ENCODE measurements at regions not wholly inside any gene's neighbourhood (a gene's known extent, or its start where the extent isn't known, plus 50 kb on each side); places are given as distances from the start of the nearest gene placed in this dataset.
A peak's percentile ranks its signal among the peaks of the same experiment; 100 is the strongest.
"Not testable (repeated sequence)": the region's sequence is repeated elsewhere in the genome, so short reads cannot be mapped to it uniquely, and the experiment has no call there.

DNA sequence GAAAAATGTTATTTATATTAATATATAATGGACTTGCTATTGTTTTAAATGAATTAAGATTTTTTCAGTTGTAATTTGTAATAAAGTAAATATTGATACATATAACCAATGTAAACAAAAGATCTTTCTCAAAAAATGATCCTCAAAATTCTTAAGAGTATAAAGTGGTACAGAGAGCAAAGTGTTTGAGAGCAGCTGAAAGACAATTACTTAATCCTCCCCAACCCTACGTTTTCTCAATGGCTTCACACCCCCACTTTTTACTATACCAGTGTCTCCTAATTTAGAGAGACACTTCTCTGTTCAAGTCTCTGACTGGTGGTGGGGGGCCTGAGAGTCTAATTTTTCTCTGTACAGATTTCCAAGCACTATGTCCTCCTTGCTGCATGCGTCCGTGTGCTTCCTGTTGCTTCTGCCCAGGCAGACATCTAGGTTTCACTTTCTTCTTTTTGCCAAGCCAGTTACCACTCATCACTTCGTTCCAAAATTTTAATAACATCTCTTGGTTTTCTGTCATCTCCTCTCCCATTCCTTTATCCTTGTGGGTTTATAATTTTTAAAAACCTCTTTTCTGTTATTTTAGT, 276.3 kb upstream of the DNAJC19 start:
- peak overlapping the region; percentile 62 for H3K27ac Mint-ChIP-seq
- ATAC-seq: no peak
- peaks cover 3% of the 10 kb centered on the region for H3K4me1 Mint-ChIP-seq (ENCODE audit: low read depth)
- H3K4me3 Mint-ChIP-seq: peak overlapping the region; percentile 63
- POLR2A ChIA-PET: no interaction called here
- no peaks in the 10 kb centered on the region for H3K27me3 Mint-ChIP-seq (ENCODE audit: low read depth)
- H3K36me3 Mint-ChIP-seq (ENCODE audit: low read depth): no peaks in the 10 kb centered on the region
- no peak for DNase-seq
- H3K9me3 Mint-ChIP-seq (ENCODE audit: insufficient read depth): no peaks in the 10 kb centered on the region
- CTCF ChIA-PET: no interaction called here

DNA sequence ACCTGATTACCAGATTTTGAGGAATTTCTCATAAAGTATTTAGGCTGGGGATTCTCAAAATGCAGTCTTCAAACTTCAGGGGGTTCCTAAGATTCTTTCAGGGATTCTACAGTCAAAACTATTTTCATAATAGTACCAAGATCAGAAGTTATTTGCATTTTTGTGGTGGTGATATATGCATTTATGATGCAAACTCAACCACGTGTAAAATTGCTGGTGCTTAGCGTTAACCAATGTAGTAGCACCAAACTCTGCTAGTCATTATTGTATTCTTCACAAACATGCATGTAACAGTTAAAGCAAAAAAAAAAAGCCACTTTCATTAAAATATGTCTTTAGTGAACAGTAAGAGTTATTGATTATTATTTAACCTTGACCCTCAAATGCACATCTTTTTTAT, 274.9 kb upstream of the DNAJC19 start:
- Mint-ChIP-seq H3K27ac (no peak overlapping the region), H3K36me3 (ENCODE audit: low read depth) (no peaks in the 10 kb centered on the region), H3K27me3 (ENCODE audit: low read depth) (no peaks in the 10 kb centered on the region), H3K9me3 (ENCODE audit: insufficient read depth) (no peaks in the 10 kb centered on the region), H3K4me3 (no peak overlapping the region), H3K4me1 (ENCODE audit: low read depth) (peaks cover 3% of the 10 kb centered on the region)
- CTCF ChIA-PET: no interaction called here
- ATAC-seq (no peak), DNase-seq (no peak)
- POLR2A ChIA-PET: no interaction called here

DNA sequence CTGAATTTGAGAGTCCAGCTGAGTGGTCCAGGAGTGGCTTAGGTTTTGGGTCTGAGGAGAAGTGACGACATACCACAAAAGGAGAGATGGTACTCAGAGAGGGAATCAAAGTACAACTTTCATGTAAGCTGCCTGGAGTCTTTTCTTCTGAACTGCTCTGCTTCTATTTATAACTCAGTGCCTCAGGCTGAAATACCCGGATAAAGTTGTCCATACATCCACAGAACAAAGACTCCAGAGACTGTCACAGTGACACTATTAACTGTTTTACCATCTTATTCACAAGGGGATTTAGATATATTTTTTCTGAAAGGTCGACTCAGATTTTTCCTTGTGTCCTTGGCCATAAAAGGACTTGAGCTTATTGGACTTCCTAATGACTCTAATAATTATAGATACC, 264.3 kb upstream of the DNAJC19 start:
- Mint-ChIP-seq H3K27ac (no peak overlapping the region), H3K27me3 (ENCODE audit: low read depth) (peaks cover 2% of the 10 kb centered on the region), H3K36me3 (ENCODE audit: low read depth) (no peaks in the 10 kb centered on the region), H3K4me3 (no peak overlapping the region), H3K9me3 (ENCODE audit: insufficient read depth) (no peaks in the 10 kb centered on the region), H3K4me1 (ENCODE audit: low read depth) (no peaks in the 10 kb centered on the region)
- ChIA-PET POLR2A (no interaction called here), CTCF (interaction anchor here (1.0 kb wide), 1 partner anchor 14 kb away, joined by 3 read pairs; no protein-coding TSS in a partner anchor)
- ATAC-seq (no peak), DNase-seq (no peak)

DNA sequence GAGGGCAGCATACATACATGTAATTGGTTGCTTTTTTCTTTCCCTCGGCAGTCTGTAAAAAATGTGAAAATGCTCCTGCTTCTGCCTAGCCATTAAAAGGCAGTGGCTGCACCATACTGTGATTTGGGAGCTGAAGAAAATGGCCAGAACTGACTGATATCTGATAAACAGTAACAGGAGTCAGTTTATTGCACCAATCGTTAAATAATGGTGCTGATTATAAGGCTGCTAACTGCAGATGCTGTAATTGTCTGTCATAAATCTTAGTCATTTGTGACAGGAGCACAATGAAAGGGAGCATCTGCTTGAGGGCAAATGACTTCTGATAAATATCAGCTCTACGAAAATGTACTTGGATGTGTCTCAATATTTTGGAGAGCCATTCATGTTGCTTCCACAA, 263.1 kb upstream of the DNAJC19 start:
- ChIA-PET CTCF (no interaction called here), POLR2A (no interaction called here)
- DNase-seq: no peak
- Mint-ChIP-seq H3K9me3 (ENCODE audit: insufficient read depth) (no peaks in the 10 kb centered on the region), H3K4me1 (ENCODE audit: low read depth) (no peaks in the 10 kb centered on the region), H3K4me3 (no peak overlapping the region), H3K36me3 (ENCODE audit: low read depth) (no peaks in the 10 kb centered on the region), H3K27me3 (ENCODE audit: low read depth) (peaks cover 2% of the 10 kb centered on the region), H3K27ac (no peak overlapping the region)
- ATAC-seq: no peak

DNA sequence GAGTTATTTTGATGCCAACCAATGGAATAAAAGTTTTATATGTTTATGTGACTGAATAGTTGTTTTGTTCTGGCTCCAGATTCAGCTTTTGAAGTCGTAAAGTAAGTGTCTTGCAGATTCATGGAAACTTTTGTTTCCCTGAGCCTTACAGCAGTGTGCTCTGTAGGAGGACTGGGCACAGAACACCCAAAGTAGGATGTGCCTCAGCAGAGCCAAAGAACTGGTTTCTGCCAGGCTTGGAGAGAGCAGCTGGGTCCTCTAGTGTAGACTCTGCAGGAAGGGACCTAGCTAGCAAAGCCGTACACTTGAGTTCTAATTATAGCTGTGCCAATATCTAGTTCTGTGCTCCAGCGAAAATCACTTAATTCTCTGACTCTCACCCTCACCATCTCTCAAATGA, 261.2 kb upstream of the DNAJC19 start:
- H3K9me3 Mint-ChIP-seq (ENCODE audit: insufficient read depth): no peaks in the 10 kb centered on the region
- H3K4me1 Mint-ChIP-seq (ENCODE audit: low read depth): no peaks in the 10 kb centered on the region
- no peak for ATAC-seq
- no peak for DNase-seq
- no peak overlapping the region for H3K27ac Mint-ChIP-seq
- H3K36me3 Mint-ChIP-seq (ENCODE audit: low read depth): no peaks in the 10 kb centered on the region
- CTCF ChIA-PET: no interaction called here
- POLR2A ChIA-PET: no interaction called here
- no peak overlapping the region for H3K4me3 Mint-ChIP-seq
- peaks cover 2% of the 10 kb centered on the region for H3K27me3 Mint-ChIP-seq (ENCODE audit: low read depth)

DNA sequence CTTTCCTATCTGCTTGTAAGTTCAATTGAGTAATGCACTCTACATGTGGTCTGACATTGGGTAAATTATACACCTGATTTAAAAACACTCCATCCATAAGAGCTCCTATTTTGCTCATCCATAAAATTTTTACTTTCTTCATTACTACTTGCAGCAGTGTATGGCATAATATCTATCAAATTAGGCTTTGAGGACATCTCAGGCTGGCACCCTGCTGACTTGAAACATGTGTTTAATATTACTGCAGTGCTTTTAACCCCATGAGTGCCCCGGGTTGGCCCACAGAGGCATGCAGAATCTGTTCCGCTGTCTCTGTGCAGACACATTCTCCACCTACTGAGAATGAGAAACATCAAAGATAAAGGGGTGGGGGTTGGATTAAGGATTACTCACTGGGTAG, 249.9 kb upstream of the DNAJC19 start:
- Mint-ChIP-seq H3K27me3 (ENCODE audit: low read depth) (no peaks in the 10 kb centered on the region), H3K4me1 (ENCODE audit: low read depth) (no peaks in the 10 kb centered on the region), H3K27ac (no peak overlapping the region), H3K4me3 (no peak overlapping the region), H3K36me3 (ENCODE audit: low read depth) (no peaks in the 10 kb centered on the region), H3K9me3 (ENCODE audit: insufficient read depth) (no peaks in the 10 kb centered on the region)
- CTCF ChIA-PET: no interaction called here
- ATAC-seq: no peak
- DNase-seq: no peak
- POLR2A ChIA-PET: no interaction called here

DNA sequence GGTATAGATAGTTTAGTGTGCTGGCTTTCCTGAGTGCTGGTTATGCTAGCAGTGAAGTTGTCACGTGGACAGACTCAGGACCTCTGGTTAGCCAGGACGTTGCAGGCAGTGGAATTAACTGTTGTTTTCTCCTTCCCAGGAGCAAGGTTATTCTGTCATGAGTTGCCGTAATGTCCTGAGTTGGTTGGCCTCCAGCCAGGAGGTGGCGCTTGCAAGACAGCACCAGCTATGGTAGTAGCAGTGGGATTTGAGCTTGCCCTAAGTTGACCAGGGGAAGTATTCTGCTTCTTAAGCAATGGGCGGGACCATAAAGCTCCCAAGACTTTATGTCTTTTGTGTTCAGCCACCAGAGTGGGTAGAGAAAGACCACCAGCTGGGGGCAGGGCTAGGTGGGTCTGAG, 240.7 kb upstream of the DNAJC19 start:
- no peak overlapping the region for H3K4me3 Mint-ChIP-seq
- no peak overlapping the region for H3K27ac Mint-ChIP-seq
- ChIA-PET CTCF (no interaction called here), POLR2A (no interaction called here)
- DNase-seq (no peak), ATAC-seq (no peak)
- H3K9me3 Mint-ChIP-seq (ENCODE audit: insufficient read depth): no peaks in the 10 kb centered on the region
- no peaks in the 10 kb centered on the region for H3K36me3 Mint-ChIP-seq (ENCODE audit: low read depth)
- H3K4me1 Mint-ChIP-seq (ENCODE audit: low read depth): no peaks in the 10 kb centered on the region
- no peaks in the 10 kb centered on the region for H3K27me3 Mint-ChIP-seq (ENCODE audit: low read depth)

DNA sequence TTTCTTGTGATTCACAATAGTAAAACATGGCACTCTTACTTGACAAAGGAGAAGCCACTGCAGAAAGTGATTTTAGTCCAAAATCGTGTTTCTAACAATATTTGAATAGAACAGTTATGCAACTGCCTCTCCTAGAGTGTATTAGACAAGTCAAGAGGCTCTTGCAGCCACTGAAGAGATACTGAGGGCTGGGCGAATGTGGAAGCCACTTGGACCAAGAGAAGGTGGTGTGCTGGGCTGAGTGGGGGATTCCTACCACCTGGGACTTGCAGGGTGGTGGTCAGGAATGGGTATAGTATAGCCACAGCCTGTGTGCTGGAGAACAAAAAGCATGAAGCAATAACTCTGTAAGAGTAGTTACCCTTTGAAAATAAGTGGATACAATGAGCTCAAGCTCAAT, 223.8 kb upstream of the DNAJC19 start:
- no peaks in the 10 kb centered on the region for H3K36me3 Mint-ChIP-seq (ENCODE audit: low read depth)
- no peak for ATAC-seq
- ChIA-PET CTCF (no interaction called here), POLR2A (no interaction called here)
- H3K4me1 Mint-ChIP-seq (ENCODE audit: low read depth): no peaks in the 10 kb centered on the region
- H3K4me3 Mint-ChIP-seq: no peak overlapping the region
- no peaks in the 10 kb centered on the region for H3K9me3 Mint-ChIP-seq (ENCODE audit: insufficient read depth)
- no peak overlapping the region for H3K27ac Mint-ChIP-seq
- H3K27me3 Mint-ChIP-seq (ENCODE audit: low read depth): peaks cover 1% of the 10 kb centered on the region
- DNase-seq: no peak

DNA sequence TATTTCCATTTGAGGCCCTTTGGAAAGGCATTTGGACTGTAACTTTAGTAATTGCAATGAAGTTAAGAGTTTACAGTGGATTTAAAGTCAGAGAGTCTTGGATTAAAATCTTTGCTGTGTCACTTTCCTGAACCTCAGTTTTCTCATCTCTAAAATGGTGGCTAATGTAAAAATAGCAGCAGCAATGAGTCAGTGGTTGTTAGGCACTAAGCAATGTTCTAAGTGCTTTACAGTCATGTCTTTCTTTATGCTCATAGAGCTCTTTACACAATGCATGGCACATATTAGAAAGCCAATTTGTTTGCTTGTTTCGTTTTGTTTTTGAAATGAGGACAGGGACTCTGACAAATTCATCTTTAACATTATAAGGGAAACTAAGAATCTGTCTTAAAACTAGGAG, 222.7 kb upstream of the DNAJC19 start:
- Mint-ChIP-seq H3K4me1 (ENCODE audit: low read depth) (no peaks in the 10 kb centered on the region), H3K27ac (no peak overlapping the region), H3K27me3 (ENCODE audit: low read depth) (peaks cover 1% of the 10 kb centered on the region), H3K9me3 (ENCODE audit: insufficient read depth) (no peaks in the 10 kb centered on the region), H3K36me3 (ENCODE audit: low read depth) (no peaks in the 10 kb centered on the region), H3K4me3 (no peak overlapping the region)
- DNase-seq (no peak), ATAC-seq (no peak)
- CTCF ChIA-PET: no interaction called here
- POLR2A ChIA-PET: no interaction called here

DNA sequence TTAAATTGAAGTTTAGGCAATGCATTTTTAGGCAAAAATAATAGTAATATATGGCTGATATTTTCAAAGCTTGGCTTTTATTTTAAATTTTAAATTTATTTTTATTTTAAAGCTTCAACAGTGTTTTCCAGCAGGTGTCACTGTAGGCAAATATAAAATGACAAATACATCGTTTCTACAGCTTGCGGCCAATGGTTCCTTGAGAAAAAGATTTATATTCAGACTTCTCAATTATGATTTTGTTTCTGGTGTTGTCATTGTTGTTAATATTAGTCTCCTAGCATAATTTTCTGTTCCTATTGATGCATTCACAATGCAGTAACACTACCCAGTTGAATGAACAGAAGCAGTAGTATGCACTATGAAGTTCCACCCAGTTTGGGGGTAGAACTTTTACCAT, 220.7 kb upstream of the DNAJC19 start:
- Mint-ChIP-seq H3K9me3 (ENCODE audit: insufficient read depth) (no peaks in the 10 kb centered on the region), H3K4me1 (ENCODE audit: low read depth) (no peaks in the 10 kb centered on the region), H3K4me3 (no peak overlapping the region), H3K27me3 (ENCODE audit: low read depth) (peaks cover 1% of the 10 kb centered on the region), H3K36me3 (ENCODE audit: low read depth) (no peaks in the 10 kb centered on the region), H3K27ac (no peak overlapping the region)
- DNase-seq (no peak), ATAC-seq (no peak)
- CTCF ChIA-PET: interaction anchor here (1.1 kb wide), 1 partner anchor 71 kb away, joined by 3 read pairs; no protein-coding TSS in a partner anchor
- POLR2A ChIA-PET: no interaction called here

DNA sequence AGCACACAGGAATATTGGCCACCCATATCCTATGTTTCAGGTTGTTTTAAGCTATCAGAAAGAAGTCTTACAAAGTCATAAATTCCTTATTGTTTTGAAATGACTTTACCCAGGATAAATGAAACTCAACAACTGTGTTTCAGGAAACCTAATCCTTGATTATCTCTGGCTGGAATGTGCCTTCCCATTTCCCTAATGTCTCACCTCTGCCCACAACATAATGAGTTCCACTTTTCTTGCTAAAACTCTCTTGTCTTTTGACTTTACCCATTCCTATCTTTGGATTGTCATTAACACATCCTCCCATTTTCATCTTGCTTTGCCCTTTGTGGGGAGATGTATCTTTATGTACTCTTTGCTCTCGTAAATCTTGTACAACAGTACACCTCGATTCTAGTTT, 200.0 kb upstream of the DNAJC19 start:
- ChIA-PET POLR2A (no interaction called here), CTCF (no interaction called here)
- no peak for ATAC-seq
- DNase-seq: no peak
- Mint-ChIP-seq H3K27ac (no peak overlapping the region), H3K4me3 (no peak overlapping the region), H3K36me3 (ENCODE audit: low read depth) (no peaks in the 10 kb centered on the region), H3K4me1 (ENCODE audit: low read depth) (no peaks in the 10 kb centered on the region), H3K9me3 (ENCODE audit: insufficient read depth) (no peaks in the 10 kb centered on the region), H3K27me3 (ENCODE audit: low read depth) (no peaks in the 10 kb centered on the region)

DNA sequence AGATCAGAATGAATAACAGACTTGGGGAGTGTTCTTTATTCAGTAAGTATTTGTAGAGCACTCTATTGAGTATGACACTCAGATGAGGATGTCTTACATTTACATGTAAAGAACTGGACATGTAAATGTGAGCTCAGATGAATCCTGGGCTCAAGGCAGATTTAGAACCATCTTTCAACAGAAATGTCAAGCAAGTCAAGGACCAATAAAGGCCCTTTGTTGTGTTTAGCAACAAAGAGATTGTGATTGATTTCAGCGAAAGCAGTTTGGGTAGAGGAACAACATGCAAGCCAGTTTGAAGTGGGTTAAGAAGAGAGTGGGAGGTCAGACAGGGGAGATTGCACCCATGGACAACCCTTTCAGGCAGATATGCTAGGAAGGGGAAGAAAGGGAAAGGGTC, 194.2 kb upstream of the DNAJC19 start:
- no peaks in the 10 kb centered on the region for H3K9me3 Mint-ChIP-seq (ENCODE audit: insufficient read depth)
- H3K27me3 Mint-ChIP-seq (ENCODE audit: low read depth): no peaks in the 10 kb centered on the region

DNA sequence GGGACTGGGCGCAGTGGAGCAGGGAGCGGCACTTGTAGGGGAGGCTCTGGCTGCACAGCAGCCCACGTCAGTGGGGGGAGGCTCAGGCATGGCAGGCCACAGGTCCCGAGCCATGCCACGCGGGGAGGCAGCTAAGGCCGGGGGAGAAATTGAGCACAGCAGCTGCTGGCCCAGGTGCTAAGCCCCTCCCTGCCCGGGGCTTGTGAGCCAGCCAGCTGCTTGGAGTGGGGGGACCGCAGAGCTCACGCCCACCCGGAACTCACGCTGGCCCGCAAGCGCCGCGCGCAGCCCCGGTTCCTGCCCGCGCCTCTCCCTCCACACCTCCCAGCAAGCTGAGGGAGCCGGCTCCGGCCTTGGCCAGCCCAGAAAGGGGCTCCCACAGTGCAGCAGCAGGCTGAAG, 193.5 kb upstream of the DNAJC19 start:
- DNase-seq; H3K36me3 Mint-ChIP-seq (ENCODE audit: low read depth); H3K9me3 Mint-ChIP-seq (ENCODE audit: insufficient read depth); H3K4me1 Mint-ChIP-seq (ENCODE audit: low read depth); H3K27ac Mint-ChIP-seq; ATAC-seq; H3K27me3 Mint-ChIP-seq (ENCODE audit: low read depth); H3K4me3 Mint-ChIP-seq; CTCF ChIA-PET; POLR2A ChIA-PET: not testable (repeated sequence)

More for the DNA sequence above, 194.2 kb upstream of the DNAJC19 start:
- H3K4me1 Mint-ChIP-seq (ENCODE audit: low read depth): no peaks in the 10 kb centered on the region
- POLR2A ChIA-PET: no interaction called here
- ATAC-seq: no peak
- H3K36me3 Mint-ChIP-seq (ENCODE audit: low read depth): no peaks in the 10 kb centered on the region
- CTCF ChIA-PET: no interaction called here
- DNase-seq: no peak
- H3K4me3 Mint-ChIP-seq: no peak overlapping the region
- no peak overlapping the region for H3K27ac Mint-ChIP-seq

All from activated CD8-positive, alpha-beta T cell treated with anti-CD3 and anti-CD28 coated beads, Interleukin-2, amount 10 ng/mL, durations not matched to agents 7 days and 5 days (primary cell).